Tibial nerve (tissue), 4 donors: ENCODE measurements at regions not wholly inside any gene's neighbourhood (a gene's known extent, or its start where the extent isn't known, plus 50 kb on each side); places are given as distances from the start of the nearest gene placed in this dataset.

ENCODE experiments used
- DNase-seq, 2 donors: peaks; one replicate each; pipeline ENCODE4 v3.0.0-alpha.2; 2019; ENCODE audit warnings: low spot score in 2 of 2
- H3K27ac ChIP-seq, 4 donors: fragments of 200-600 bp; sonication (generic) in 3 of 4; one replicate each; pipeline ENCODE4 v1.5.1; 2017 to 2019; ENCODE audit warnings: mild to moderate bottlenecking in 1 of 4
- H3K27me3 ChIP-seq, 2 donors: fragments of 200-600 bp; sonication (generic) in 1 of 2; one replicate each; pipeline versions ENCODE4 v1.5.1 to v1.6.0; 2017 to 2019
- H3K36me3 ChIP-seq, 3 donors: fragments of 200-600 bp; sonication (generic); one replicate each; pipeline ENCODE4 v1.5.1; 2018 to 2019
- H3K4me1 ChIP-seq, 4 donors: fragments of 200-600 bp; sonication (generic) in 3 of 4; one replicate each; pipeline ENCODE4 v1.5.1; 2017 to 2019
- H3K4me3 ChIP-seq, 4 donors: fragments of 200-600 bp; sonication (generic) in 3 of 4; one replicate each; pipeline ENCODE4 v1.5.1; 2017 to 2019; ENCODE audit warnings: mild to moderate bottlenecking in 1 of 4, moderate library complexity in 1 of 4
- H3K9me3 ChIP-seq, 4 donors: fragments of 200-600 bp; sonication (generic) in 3 of 4; one replicate each; pipeline ENCODE4 v1.5.1; 2017 to 2019
- EP300 ChIP-seq, 2 donors: sonication (generic); formaldehyde crosslinking; IDR thresholded peaks; one replicate each; pipeline ENCODE4 v1.6.1; 2017; ENCODE audit warnings: antibody characterized with exemption in 2 of 2, mild to moderate bottlenecking in 1 of 2
- POLR2A ChIP-seq, 2 donors: fragments of 450-650 bp; IDR thresholded peaks; one replicate each; pipeline ENCODE4 v1.6.1; 2017; ENCODE audit warnings: antibody characterized with exemption in 2 of 2, mild to moderate bottlenecking in 2 of 2, moderate library complexity in 2 of 2
- whole genome bisulfite sequencing, 2 donors: methylation state at CpG; one replicate each; pipeline ENCODE4 v1.1.5; 2018; 5-methylcytosine and 5-hydroxymethylcytosine counted together
- TF ChIP-seq, protein P1 (sequence below), 5 experiments: fragments of 200-600 bp in 3 of 5; fragments of 450-650 bp in 2 of 5; sonication (generic) in 3 of 5; IDR thresholded peaks; one replicate each; pipeline ENCODE4 v1.5.1; 2016 to 2019; ENCODE audit warnings: antibody characterized with exemption in 5 of 5, mild to moderate bottlenecking in 3 of 5, moderate library complexity in 2 of 5

DNA sequence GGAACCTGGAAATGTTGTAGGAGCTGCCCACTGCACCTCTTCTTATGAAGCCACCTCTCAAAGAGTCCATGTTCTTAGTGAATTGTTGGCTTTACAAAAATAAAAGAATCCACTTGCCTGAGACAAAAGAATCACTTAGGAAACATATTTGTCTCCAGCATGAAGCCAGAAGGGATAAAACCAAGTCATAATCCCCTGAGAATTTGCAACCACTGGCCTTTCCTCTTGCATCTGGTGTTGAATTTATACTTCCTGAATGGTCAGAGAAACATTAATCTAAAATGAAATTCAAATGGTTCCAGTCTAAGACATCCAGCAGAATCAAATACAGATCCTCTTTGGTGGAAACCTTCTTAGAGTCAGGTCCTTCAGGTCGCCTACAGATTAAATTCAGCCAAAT lies 192.5 kb upstream of the ECI2 start:
- Histone ChIP-seq H3K36me3 (no peaks in the 10 kb centered on the region), H3K4me3 (no peak overlapping the region), H3K27ac (no peak overlapping the region), H3K4me1 (no peaks in the 10 kb centered on the region), H3K27me3 (no peaks in the 10 kb centered on the region), H3K9me3 (no peaks in the 10 kb centered on the region)
- no peak for DNase-seq
- TF ChIP-seq, protein P1, sequence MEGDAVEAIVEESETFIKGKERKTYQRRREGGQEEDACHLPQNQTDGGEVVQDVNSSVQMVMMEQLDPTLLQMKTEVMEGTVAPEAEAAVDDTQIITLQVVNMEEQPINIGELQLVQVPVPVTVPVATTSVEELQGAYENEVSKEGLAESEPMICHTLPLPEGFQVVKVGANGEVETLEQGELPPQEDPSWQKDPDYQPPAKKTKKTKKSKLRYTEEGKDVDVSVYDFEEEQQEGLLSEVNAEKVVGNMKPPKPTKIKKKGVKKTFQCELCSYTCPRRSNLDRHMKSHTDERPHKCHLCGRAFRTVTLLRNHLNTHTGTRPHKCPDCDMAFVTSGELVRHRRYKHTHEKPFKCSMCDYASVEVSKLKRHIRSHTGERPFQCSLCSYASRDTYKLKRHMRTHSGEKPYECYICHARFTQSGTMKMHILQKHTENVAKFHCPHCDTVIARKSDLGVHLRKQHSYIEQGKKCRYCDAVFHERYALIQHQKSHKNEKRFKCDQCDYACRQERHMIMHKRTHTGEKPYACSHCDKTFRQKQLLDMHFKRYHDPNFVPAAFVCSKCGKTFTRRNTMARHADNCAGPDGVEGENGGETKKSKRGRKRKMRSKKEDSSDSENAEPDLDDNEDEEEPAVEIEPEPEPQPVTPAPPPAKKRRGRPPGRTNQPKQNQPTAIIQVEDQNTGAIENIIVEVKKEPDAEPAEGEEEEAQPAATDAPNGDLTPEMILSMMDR (IDR thresholded peaks at IDR 0.05), result no peak
- TF ChIP-seq POLR2A (IDR thresholded peaks at IDR 0.05) (no peak), EP300 (IDR thresholded peaks at IDR 0.05) (no peak)
- 83 to 96% methylated on average over 1 of the region's 1 CpG for WGBS, 2 donors

DNA sequence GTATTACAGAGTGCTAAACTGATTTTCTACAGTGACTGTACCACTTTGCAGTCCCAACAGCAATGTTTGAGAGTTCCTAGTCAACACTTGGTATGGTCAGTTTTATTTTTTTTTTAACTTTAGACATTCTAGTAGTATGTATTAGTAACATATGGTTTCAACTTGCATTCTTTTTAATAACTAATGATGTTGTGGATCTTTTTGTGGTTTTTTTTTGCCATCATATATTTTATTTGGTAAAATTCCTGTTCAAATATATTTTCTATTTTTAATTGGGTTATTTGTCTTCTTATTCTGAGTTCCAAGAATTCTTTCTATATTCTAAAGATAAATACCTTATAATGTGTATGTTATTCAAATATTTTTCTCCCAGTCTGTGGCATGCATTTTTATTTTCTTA lies 189.4 kb upstream of the ECI2 start:
- Histone ChIP-seq H3K4me3 (no peak overlapping the region), H3K27me3 (no peaks in the 10 kb centered on the region), H3K4me1 (peaks cover 0 to 12% (median 0%) of the 10 kb centered on the region in 4 donors), H3K36me3 (no peaks in the 10 kb centered on the region), H3K27ac (no peak overlapping the region), H3K9me3 (no peaks in the 10 kb centered on the region)
- no peak for DNase-seq
- no peak for TF ChIP-seq POLR2A (IDR thresholded peaks at IDR 0.05)
- no peak for TF ChIP-seq EP300 (IDR thresholded peaks at IDR 0.05)
- TF ChIP-seq, protein P1 (IDR thresholded peaks at IDR 0.05), result no peak

DNA sequence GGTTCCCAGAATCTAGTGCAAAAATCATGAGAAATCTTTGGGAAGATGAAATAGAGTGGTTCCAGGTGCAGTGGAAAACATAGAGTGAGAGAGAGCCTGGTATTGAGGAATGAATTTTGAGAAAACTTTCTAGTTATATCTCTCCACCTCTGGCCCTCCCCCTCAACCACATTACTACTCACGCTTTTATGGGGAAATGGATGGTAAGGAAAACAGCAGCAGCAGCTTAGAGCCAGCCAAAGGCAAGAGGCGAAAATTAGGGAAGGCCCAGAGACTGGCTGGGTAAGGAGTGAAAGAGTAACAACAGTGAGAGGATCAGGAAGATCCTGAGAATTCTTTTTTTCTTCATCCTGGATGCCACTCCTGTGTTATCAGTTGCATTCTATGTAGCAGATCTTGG lies 187.9 kb upstream of the ECI2 start:
- Histone ChIP-seq H3K9me3 (no peaks in the 10 kb centered on the region), H3K4me1 (peaks cover 0 to 13% (median 0%) of the 10 kb centered on the region in 4 donors), H3K27ac (peak overlapping the region in 1 of 4 donors; percentile 32), H3K27me3 (no peaks in the 10 kb centered on the region), H3K36me3 (no peaks in the 10 kb centered on the region), H3K4me3 (no peak overlapping the region)
- DNase-seq, result no peak
- 81 to 92% methylated on average over 2 of the region's 2 CpGs for WGBS, 2 donors
- TF ChIP-seq POLR2A (IDR thresholded peaks at IDR 0.05) (no peak), EP300 (IDR thresholded peaks at IDR 0.05) (no peak)
- TF ChIP-seq, protein P1 (IDR thresholded peaks at IDR 0.05), result no peak

DNA sequence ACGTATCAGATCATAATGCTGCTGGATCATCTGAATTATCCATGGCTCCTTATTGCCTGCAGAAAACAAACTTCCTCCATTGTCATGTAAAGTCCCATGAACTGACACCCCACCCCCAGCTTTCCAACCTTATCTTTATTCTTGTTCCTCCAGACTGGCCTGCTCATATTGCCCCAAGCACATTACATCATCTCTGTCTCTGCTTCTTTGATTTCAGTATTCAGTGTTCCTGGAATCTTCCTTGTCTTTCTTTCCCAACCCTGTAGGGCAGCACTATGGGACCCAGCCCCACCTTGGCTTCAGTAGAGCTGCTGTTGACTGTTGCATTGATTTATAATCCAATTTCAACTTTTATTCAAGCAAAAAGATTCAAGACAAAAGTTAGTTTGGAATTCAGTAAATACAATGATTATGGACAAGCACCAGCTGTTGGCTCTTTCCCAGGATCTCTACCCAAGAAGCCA lies 187.5 kb upstream of the ECI2 start:
- 69 to 75% methylated on average over 1 of the region's 1 CpG for WGBS, 2 donors
- H3K27ac ChIP-seq, result no peak overlapping the region
- H3K9me3 ChIP-seq, result no peaks in the 10 kb centered on the region
- no peak for DNase-seq
- H3K36me3 ChIP-seq, result no peaks in the 10 kb centered on the region
- H3K4me1 ChIP-seq, result peaks cover 0 to 13% (median 0%) of the 10 kb centered on the region in 4 donors
- no peak overlapping the region for H3K4me3 ChIP-seq
- H3K27me3 ChIP-seq, result no peaks in the 10 kb centered on the region
- TF ChIP-seq, protein P1 (IDR thresholded peaks at IDR 0.05), result no peak
- no peak for TF ChIP-seq EP300 (IDR thresholded peaks at IDR 0.05)
- TF ChIP-seq POLR2A (IDR thresholded peaks at IDR 0.05), result no peak

DNA sequence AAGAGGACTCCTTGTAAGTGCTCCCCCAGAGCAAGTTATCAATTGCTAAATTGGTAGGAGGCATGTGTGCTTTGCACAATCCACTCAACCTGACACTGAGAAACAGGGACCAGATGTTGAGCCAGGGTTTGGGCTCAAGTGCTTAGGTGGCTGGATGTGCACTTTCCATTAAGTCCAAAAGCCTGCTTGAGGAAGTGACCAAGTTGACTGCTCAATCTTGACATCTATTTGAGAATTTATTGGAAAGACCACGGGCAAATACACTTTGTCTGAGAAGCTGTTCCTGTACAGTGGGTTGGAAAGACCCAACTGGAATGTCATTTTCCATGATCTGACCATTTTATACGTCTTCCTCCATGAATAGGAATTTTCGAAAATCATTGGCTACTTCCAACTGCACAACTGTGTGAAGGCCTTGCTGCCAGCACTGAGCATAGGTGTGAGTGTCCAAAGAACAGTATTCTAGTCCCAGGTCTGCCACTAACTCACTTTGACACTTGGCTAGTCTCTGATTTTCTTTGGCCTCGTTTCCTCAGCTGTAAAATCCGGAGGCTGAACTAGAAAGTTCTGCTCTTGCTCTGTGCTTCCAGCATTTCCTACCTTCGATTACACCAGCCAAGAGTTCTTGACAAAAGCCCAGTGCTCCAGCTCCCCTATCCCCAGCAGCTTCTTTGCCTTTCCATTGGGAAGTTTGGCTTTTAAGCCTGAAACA lies 186.9 kb upstream of the ECI2 start:
- WGBS, 2 donors, result 84 to 88% methylated on average over 6 of the region's 6 CpGs
- Histone ChIP-seq H3K27me3 (no peaks in the 10 kb centered on the region), H3K36me3 (no peaks in the 10 kb centered on the region), H3K27ac (no peak overlapping the region), H3K4me1 (peaks cover 0 to 17% (median 0%) of the 10 kb centered on the region in 4 donors), H3K9me3 (no peaks in the 10 kb centered on the region), H3K4me3 (no peak overlapping the region)
- TF ChIP-seq POLR2A (IDR thresholded peaks at IDR 0.05), result no peak
- TF ChIP-seq EP300 (IDR thresholded peaks at IDR 0.05), result no peak
- TF ChIP-seq, protein P1 (IDR thresholded peaks at IDR 0.05), result no peak
- no peak for DNase-seq
